ENCODE measurements at regions not wholly inside any gene's neighbourhood (a gene's known extent, or its start where the extent isn't known, plus 50 kb on each side); places are given as distances from the start of the nearest gene placed in this dataset.
"Not testable (repeated sequence)": the region's sequence is repeated elsewhere in the genome, so short reads cannot be mapped to it uniquely, and the experiment has no call there.

GRCh38 chr2:234565201-234565600 lies 68.3 kb upstream of the ARL4C start:
- no peak for DNase-seq (ENCODE audit: low read depth, low spot score)

DNA sequence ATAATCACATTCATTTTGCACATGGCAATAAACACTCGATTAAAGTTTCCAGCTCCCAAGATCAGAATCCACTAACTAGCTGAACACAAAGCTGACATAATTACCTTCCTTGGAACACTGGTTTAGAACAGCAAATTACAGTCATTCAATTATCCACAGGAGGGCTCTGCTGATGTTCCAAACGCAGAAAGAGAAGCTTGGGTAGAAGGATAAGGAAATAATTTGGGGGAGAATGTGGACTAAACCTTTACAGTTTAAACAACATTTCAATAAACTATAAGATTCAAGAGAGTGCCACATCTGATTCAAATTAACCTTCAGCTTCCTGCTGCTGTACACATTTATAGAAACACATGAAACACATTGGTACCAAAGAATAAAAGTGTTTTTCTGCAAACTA lies 67.8 kb upstream of the ARL4C start:
- no peak for DNase-seq (ENCODE audit: low read depth, low spot score)

DNA sequence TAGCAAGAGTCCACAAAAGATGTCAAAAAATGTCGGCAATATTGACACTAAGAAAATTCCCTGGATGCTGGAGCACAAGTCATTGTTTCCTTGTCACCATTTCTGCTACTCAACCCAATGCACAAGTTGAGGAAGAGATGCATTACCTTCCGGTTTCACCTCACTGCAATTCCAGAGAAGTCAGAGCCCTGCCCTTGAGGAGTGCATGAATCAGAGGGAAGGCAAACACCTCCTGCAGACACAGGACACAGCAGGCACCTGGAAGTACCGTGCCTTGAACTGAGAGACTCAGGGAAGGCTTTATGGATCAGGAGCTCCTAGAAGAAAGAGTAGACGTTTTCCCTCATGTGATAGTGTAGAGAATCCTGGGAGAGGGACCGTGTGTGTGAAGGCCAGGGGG lies 62.7 kb upstream of the ARL4C start:
- DNase-seq (ENCODE audit: low read depth, low spot score), result no peak

DNA sequence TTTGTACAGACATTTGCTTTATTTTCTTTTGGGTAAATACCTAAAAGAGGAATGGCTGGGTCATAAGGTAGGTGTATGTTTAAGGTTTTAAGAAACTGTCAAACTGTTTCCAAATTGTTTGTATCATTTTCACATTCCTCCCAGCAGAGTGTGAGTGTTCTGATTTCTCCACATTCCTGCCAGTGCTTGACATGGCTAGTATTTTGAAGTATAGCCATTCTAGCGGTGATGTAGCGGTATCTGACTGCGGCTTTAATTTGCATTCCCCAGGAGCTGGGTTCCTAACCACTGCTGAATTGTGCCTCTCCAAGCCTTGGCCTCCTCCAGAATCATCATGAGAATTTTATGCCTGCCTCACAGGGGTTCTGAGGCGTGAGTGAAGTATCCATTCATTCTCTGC lies 61.8 kb upstream of the ARL4C start:
- DNase-seq (ENCODE audit: low read depth, low spot score), result no peak

- DNase-seq (ENCODE audit: low read depth, low spot score), result no peak
Measured at GRCh38 chr2:234556848-234557573, 60.1 kb upstream of the ARL4C start.

- no peak for DNase-seq (ENCODE audit: low read depth, low spot score)
Measured at GRCh38 chr2:234555616-234556249, 58.9 kb upstream of the ARL4C start.

DNA sequence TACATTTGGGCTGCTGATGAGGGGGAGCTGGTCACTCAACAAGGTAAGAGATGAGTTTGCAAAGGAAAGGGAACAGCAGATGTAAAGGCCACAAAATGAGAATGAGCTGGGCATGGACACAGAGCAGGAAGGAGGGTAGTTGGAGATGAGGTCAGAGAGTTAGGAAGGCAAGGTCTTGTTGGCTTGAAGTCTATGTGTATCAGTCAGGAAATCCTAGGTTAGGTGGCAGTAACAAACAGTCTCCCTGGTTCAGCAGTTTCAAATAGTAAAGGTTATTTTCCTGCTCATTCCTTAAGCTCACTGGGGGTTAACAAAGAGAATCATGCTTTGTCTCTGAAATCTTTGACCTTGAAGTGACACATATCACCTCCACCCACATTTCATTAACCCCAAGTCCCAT lies 58.3 kb upstream of the ARL4C start:
- DNase-seq (ENCODE audit: low read depth, low spot score), result no peak

GRCh38 chr2:234553223-234553622 lies 56.3 kb upstream of the ARL4C start:
- not testable (repeated sequence) for DNase-seq (ENCODE audit: low read depth, low spot score)

DNA sequence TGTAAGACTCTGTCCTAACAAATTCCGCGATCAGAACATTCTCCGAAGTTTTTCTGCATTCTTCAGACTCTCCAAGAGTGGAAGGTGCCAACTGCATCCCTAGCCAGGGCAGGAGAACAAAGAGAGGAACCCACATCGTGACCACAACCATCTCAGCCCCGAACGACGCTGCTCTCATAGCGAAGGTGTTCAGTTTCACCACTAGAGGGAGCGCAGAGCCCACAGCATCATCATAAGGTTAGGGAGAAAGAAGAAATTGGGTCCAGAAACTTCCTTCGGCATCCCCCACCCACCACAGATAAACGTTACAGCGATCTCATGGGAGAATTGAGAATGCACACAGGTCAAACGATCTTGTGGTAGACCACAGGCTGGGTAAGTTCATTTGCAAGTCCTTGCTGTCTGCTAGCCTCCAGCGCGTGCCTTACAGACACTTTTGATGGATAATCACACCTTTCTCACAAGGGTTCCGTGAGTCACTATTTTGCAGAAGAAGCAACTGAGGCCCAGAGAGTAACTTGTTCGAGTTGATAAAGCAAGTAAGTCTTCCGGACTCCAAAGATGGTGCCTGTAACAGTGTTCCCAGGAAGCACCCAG lies 53.7 kb upstream of the ARL4C start:
- DNase-seq (ENCODE audit: low read depth, low spot score), result peak; percentile 60

GRCh38 chr2:234550056-234550455 lies 53.2 kb upstream of the ARL4C start:
- no peak for DNase-seq (ENCODE audit: low read depth, low spot score)

DNA sequence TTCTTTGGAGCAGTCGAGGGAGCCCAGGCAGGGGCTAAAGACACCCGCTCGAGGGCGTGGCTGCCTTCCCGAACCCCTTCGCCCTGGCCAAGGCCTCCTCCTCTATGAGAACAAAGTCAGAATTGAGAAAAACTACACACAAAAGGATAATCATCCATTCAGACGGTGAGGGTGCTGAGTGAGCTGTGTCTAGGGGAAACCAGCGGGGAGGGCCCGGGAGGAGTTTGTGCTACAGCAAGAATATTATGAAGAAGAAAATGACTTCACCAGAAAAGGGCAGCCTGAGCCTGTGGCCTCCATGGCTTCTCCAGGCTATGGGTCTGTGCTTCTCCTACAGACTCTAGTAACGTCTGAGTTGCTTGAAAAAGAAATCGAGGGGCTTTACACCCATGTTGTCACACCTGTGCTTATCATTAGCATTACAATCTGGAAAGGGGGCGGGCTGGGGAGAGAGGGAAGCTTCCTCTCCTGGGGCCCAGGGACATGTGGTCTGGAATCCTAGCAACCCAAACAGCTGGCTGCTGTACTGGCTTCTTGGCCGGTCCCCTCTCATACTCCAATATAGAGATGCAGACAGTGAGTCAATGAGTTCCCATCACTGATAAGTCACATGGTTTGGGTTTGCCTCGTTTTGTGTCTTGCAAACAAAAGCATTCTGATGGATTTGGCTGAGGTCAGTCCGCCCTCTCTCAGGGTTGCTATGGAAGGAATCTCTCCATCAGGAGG lies 52.0 kb upstream of the ARL4C start:
- no peak for DNase-seq (ENCODE audit: low read depth, low spot score)

GRCh38 chr2:234546770-234547169 lies 49.9 kb upstream of the ARL4C start:
- no peak for DNase-seq (ENCODE audit: low read depth, low spot score)
